ENCODE measurements at regions not wholly inside any gene's neighbourhood (a gene's known extent, or its start where the extent isn't known, plus 50 kb on each side); places are given as distances from the start of the nearest gene placed in this dataset.
"Not testable (repeated sequence)": the region's sequence is repeated elsewhere in the genome, so short reads cannot be mapped to it uniquely, and the experiment has no call there.

- Histone ChIP-seq H3K27ac (no peak overlapping the region), H3K4me3 (no peak overlapping the region)
Observed at GRCh38 chr9:118659011-118659410, 710.2 kb downstream of the BRINP1 start.

- Histone ChIP-seq H3K27ac (no peak overlapping the region), H3K4me3 (no peak overlapping the region)
Observed at GRCh38 chr9:118665226-118665919, 703.9 kb downstream of the BRINP1 start.

GRCh38 chr9:118670011-118670953 is 699.0 kb downstream of the BRINP1 start:
- Histone ChIP-seq H3K27ac (no peak overlapping the region), H3K4me3 (no peak overlapping the region)

- Histone ChIP-seq H3K27ac (no peak overlapping the region), H3K4me3 (no peak overlapping the region)
Observed at GRCh38 chr9:118674942-118675341, 694.3 kb downstream of the BRINP1 start.

- H3K4me3 ChIP-seq, H3K27ac ChIP-seq: not testable (repeated sequence)
Observed at GRCh38 chr9:118677936-118678653, 691.1 kb downstream of the BRINP1 start.

GRCh38 chr9:118686959-118687358 is 682.3 kb downstream of the BRINP1 start:
- H3K27ac ChIP-seq = no peak overlapping the region
- no peak overlapping the region for H3K4me3 ChIP-seq

GRCh38 chr9:118689280-118689679 is 680.0 kb downstream of the BRINP1 start:
- H3K4me3 ChIP-seq = no peak overlapping the region
- no peak overlapping the region for H3K27ac ChIP-seq

- Histone ChIP-seq H3K4me3 (no peak overlapping the region), H3K27ac (no peak overlapping the region)
Observed at GRCh38 chr9:118692613-118693012, 676.6 kb downstream of the BRINP1 start.

- Histone ChIP-seq H3K27ac (no peak overlapping the region), H3K4me3 (no peak overlapping the region)
Observed at GRCh38 chr9:118693645-118694044, 675.6 kb downstream of the BRINP1 start.

- H3K4me3 ChIP-seq, H3K27ac ChIP-seq: not testable (repeated sequence)
Observed at GRCh38 chr9:118695249-118695648, 674.0 kb downstream of the BRINP1 start.

GRCh38 chr9:118701985-118702384 is 667.2 kb downstream of the BRINP1 start:
- H3K27ac ChIP-seq = no peak overlapping the region
- H3K4me3 ChIP-seq = no peak overlapping the region

GRCh38 chr9:118711843-118712242 is 657.4 kb downstream of the BRINP1 start:
- no peak overlapping the region for H3K27ac ChIP-seq
- no peak overlapping the region for H3K4me3 ChIP-seq

GRCh38 chr9:118721276-118721675 is 648.0 kb downstream of the BRINP1 start:
- Histone ChIP-seq H3K27ac (no peak overlapping the region), H3K4me3 (no peak overlapping the region)

GRCh38 chr9:118721923-118722322 is 647.3 kb downstream of the BRINP1 start:
- no peak overlapping the region for H3K27ac ChIP-seq

GRCh38 chr9:118729981-118730380 is 639.3 kb downstream of the BRINP1 start:
- no peak overlapping the region for H3K27ac ChIP-seq
- H3K4me3 ChIP-seq = no peak overlapping the region

More at GRCh38 chr9:118721923-118722322, 647.3 kb downstream of the BRINP1 start:
- no peak overlapping the region for H3K4me3 ChIP-seq

- Histone ChIP-seq H3K27ac (no peak overlapping the region), H3K4me3 (no peak overlapping the region)
Observed at GRCh38 chr9:118732998-118733397, 636.2 kb downstream of the BRINP1 start.

- no peak overlapping the region for H3K27ac ChIP-seq
- H3K4me3 ChIP-seq = no peak overlapping the region
Observed at GRCh38 chr9:118734696-118735095, 634.5 kb downstream of the BRINP1 start.

GRCh38 chr9:118736406-118736805 is 632.8 kb downstream of the BRINP1 start:
- Histone ChIP-seq H3K27ac (no peak overlapping the region), H3K4me3 (no peak overlapping the region)

GRCh38 chr9:118751077-118751847 is 618.0 kb downstream of the BRINP1 start:
- H3K4me3 ChIP-seq = no peak overlapping the region
- H3K27ac ChIP-seq = no peak overlapping the region

GRCh38 chr9:118751848-118752223 is 617.4 kb downstream of the BRINP1 start:
- Histone ChIP-seq H3K4me3 (no peak overlapping the region), H3K27ac (no peak overlapping the region)

Measured in skin epidermis (tissue), 12 donors.